ENCODE measurements at regions not wholly inside any gene's neighbourhood (a gene's known extent, or its start where the extent isn't known, plus 50 kb on each side); places are given as distances from the start of the nearest gene placed in this dataset.

DNA sequence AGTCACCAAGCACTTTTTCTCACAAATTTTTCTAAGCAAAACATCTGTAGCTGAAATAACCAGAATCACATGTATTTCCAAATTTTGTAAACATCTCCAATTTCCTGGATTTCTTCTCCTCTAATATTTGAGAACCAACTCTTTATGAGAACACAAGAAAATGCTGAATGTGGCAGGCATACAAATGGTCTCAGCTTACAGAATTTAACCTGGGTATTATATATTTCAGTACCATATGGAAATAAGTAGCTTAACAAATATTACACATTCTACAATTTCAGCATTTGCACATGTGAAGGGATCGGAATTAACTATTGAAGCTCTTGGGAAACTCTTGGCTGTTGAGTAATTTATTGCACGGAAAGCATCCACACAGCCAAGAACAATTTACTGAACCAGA lies 92.5 kb downstream of the TBXT start:
- 21% methylated on average over 2 of the region's 2 CpGs for WGBS
- intact Hi-C loops (cut with DNase I) = no loop called here
- Histone ChIP-seq H3K4me1 (replicated peaks) (no peaks in the 10 kb centered on the region), H3K4me3 (no peak overlapping the region), H3K36me3 (no peaks in the 10 kb centered on the region), H3K9me3 (no peaks in the 10 kb centered on the region), H3K27me3 (replicated peaks; ENCODE audit: insufficient read depth) (peaks cover 21% of the 10 kb centered on the region), H3K27ac (no peak overlapping the region)
- TF ChIP-seq POLR2AphosphoS5 (IDR thresholded peaks at IDR 0.05) (no peak), POLR2A (IDR thresholded peaks at IDR 0.05) (no peak)
- TF ChIP-seq, protein P1, sequence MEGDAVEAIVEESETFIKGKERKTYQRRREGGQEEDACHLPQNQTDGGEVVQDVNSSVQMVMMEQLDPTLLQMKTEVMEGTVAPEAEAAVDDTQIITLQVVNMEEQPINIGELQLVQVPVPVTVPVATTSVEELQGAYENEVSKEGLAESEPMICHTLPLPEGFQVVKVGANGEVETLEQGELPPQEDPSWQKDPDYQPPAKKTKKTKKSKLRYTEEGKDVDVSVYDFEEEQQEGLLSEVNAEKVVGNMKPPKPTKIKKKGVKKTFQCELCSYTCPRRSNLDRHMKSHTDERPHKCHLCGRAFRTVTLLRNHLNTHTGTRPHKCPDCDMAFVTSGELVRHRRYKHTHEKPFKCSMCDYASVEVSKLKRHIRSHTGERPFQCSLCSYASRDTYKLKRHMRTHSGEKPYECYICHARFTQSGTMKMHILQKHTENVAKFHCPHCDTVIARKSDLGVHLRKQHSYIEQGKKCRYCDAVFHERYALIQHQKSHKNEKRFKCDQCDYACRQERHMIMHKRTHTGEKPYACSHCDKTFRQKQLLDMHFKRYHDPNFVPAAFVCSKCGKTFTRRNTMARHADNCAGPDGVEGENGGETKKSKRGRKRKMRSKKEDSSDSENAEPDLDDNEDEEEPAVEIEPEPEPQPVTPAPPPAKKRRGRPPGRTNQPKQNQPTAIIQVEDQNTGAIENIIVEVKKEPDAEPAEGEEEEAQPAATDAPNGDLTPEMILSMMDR (IDR thresholded peaks at IDR 0.05) = no peak
- no peak for DNase-seq (ENCODE audit: low spot score)

DNA sequence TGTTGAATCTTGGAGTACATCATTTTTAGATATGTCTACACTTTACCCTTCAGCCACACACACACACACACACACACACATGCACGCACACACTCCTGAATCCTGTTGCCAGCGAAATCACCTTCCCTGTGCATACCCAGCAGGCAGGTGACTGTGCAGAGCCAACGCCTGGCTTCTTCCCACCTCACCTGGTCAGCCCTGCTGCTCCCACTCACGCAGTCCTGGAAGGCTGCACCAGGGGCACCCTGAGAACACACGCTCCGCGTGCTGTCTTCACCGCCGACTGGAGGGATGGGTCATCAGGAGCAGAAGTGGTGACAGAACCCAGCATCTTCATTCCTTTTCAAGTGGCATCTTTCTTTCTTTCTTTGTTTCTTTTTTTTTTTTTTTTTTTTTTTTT lies 94.6 kb downstream of the TBXT start:
- no peaks in the 10 kb centered on the region for H3K9me3 ChIP-seq
- H3K4me1 ChIP-seq (replicated peaks) = no peaks in the 10 kb centered on the region
- H3K36me3 ChIP-seq = no peaks in the 10 kb centered on the region
- intact Hi-C loops (cut with DNase I) = no loop called here
- H3K4me3 ChIP-seq = no peak overlapping the region
- TF ChIP-seq POLR2A (IDR thresholded peaks at IDR 0.05) = no peak
- H3K27me3 ChIP-seq (replicated peaks; ENCODE audit: insufficient read depth) = peaks cover 21% of the 10 kb centered on the region
- no peak for DNase-seq (ENCODE audit: low spot score)
- H3K27ac ChIP-seq = no peak overlapping the region
- 92% methylated on average over 9 of the region's 9 CpGs for WGBS

DNA sequence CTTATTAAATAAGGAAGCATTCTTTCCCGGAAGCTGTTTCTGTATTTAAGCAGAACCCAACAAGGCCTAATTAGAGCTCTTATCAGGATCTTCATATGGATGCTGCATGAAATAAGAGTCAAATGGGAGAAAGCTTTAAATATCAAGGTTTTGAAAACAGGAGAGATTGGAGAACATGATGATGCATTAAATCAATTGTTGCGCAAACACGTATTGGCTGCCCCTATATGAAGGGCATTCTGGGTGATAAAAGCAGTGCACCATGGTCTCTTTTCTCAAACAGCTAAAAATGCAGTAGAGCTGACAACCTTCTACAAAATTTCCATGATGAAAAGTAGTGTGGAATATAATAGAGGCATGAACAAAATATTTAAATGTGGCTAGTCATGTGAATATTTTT lies 98.9 kb downstream of the TBXT start:
- WGBS = 93% methylated on average over 3 of the region's 3 CpGs
- intact Hi-C loops (cut with DNase I) = no loop called here
- H3K27ac ChIP-seq = no peak overlapping the region
- no peaks in the 10 kb centered on the region for H3K36me3 ChIP-seq
- TF ChIP-seq POLR2A (IDR thresholded peaks at IDR 0.05) (no peak), POLR2AphosphoS5 (IDR thresholded peaks at IDR 0.05) (no peak)
- TF ChIP-seq, protein P1 (IDR thresholded peaks at IDR 0.05) = no peak
- H3K4me1 ChIP-seq (replicated peaks) = no peaks in the 10 kb centered on the region
- DNase-seq (ENCODE audit: low spot score) = no peak
- H3K27me3 ChIP-seq (replicated peaks; ENCODE audit: insufficient read depth) = peaks cover 16% of the 10 kb centered on the region
- no peak overlapping the region for H3K4me3 ChIP-seq
- no peaks in the 10 kb centered on the region for H3K9me3 ChIP-seq

DNA sequence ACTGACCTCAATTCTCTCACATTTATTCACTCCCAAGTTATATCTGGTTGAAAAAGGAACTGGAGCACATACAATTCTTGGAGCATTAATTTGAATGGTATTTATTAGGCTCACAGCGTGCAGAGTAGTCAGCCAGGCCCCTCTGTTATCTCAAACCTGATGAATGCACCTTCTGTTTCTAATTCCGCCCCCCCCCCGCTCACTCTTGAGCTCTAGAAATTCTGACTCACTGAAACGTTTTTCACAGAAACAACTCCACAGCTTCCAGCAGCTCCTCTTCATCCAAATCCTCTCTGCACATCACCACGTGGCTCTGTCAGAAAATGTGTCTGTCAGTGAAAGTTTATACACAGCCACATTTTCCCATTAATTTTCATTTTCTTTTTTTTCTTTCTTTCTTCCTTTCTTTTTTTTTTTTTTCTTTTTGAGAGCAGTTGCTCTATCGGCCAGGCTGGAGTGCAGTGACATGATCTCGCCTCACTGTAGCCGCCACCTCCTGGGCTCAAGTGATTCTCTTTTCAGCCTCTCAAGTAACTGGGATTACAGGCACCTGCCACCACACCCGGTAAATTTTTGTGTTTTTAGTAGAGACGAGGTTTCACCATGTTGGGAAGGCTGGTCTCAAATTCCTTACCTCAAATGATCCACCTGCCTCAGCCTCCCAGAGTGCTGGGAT lies 109.4 kb downstream of the TBXT start:
- Histone ChIP-seq H3K27me3 (replicated peaks; ENCODE audit: insufficient read depth) (peaks cover 7% of the 10 kb centered on the region), H3K36me3 (no peaks in the 10 kb centered on the region), H3K27ac (no peak overlapping the region), H3K4me3 (no peak overlapping the region), H3K9me3 (no peaks in the 10 kb centered on the region), H3K4me1 (replicated peaks) (no peaks in the 10 kb centered on the region)
- no peak for DNase-seq (ENCODE audit: low spot score)
- TF ChIP-seq POLR2AphosphoS5 (IDR thresholded peaks at IDR 0.05) (no peak), POLR2A (IDR thresholded peaks at IDR 0.05) (no peak)
- TF ChIP-seq, protein P1 (IDR thresholded peaks at IDR 0.05) = no peak
- intact Hi-C loops (cut with DNase I) = no loop called here
- 30% methylated on average over 10 of the region's 10 CpGs for WGBS

DNA sequence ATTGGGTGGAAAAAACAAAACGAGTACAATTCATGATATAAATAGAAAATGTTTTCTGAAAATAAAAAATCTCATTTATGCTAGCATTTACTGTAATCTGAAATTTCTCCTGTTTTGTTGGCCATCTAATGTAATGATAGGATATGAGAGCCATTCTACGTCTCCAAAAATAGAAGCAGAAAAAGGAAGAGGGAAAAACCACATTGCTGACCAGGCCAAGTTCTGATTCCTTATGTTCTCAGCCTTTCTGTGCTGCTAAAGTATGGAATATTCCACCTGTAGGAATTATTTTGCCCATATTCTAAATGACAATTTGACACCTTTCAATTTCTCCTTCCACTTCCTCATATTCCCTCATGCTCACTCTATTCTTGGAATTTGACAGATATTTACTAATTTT lies 110.2 kb downstream of the TBXT start:
- intact Hi-C loops (cut with DNase I) = no loop called here
- no peaks in the 10 kb centered on the region for H3K9me3 ChIP-seq

More for the DNA sequence above, 110.2 kb downstream of the TBXT start:
- H3K36me3 ChIP-seq = no peaks in the 10 kb centered on the region
- peaks cover 7% of the 10 kb centered on the region for H3K27me3 ChIP-seq (replicated peaks; ENCODE audit: insufficient read depth)
- 70% methylated on average over 2 of the region's 2 CpGs for WGBS
- DNase-seq (ENCODE audit: low spot score) = no peak
- no peaks in the 10 kb centered on the region for H3K4me1 ChIP-seq (replicated peaks)
- no peak overlapping the region for H3K4me3 ChIP-seq
- TF ChIP-seq POLR2A (IDR thresholded peaks at IDR 0.05) = no peak
- TF ChIP-seq, protein P1 (IDR thresholded peaks at IDR 0.05) = no peak
- TF ChIP-seq POLR2AphosphoS5 (IDR thresholded peaks at IDR 0.05) = no peak
- no peak overlapping the region for H3K27ac ChIP-seq

Measured in prostate gland (tissue), 2 donors.